WERI-Rb-1 (cell line): ENCODE measurements at regions not wholly inside any gene's neighbourhood (a gene's known extent, or its start where the extent isn't known, plus 50 kb on each side); places are given as distances from the start of the nearest gene placed in this dataset.

Experiments
- DNase-seq: peaks from one replicate; pipeline ENCODE4 v3.0.0-alpha.2; 2020
- H3K27ac ChIP-seq: fragments of 250-450 bp; sonication (Bioruptor Pico); 2 replicates; pipeline ENCODE4 v1.5.1; 2020; ENCODE audit warnings: mild to moderate bottlenecking, moderate library complexity
- H3K27me3 ChIP-seq: fragments of 250-450 bp; sonication (Bioruptor Pico); 2 replicates; pipeline ENCODE4 v1.5.1; 2021; ENCODE audit warnings: mild to moderate bottlenecking, low read depth, moderate library complexity; ENCODE audit not compliant: insufficient read depth, severe bottlenecking
- H3K36me3 ChIP-seq: fragments of 250-450 bp; sonication (Bioruptor Pico); 2 replicates; pipeline ENCODE4 v1.5.1; 2020; ENCODE audit warnings: mild to moderate bottlenecking, moderate library complexity
- H3K4me3 ChIP-seq: 2 replicates; pipeline ENCODE4 v1.5.1; 2011; ENCODE audit warnings: low read depth, mild to moderate bottlenecking, control low read depth, low read length
- H3K9me3 ChIP-seq: fragments of 250-450 bp; sonication (Bioruptor Pico); 2 replicates; pipeline ENCODE4 v1.5.1; 2021; ENCODE audit warnings: mild to moderate bottlenecking, moderate library complexity; ENCODE audit not compliant: severe bottlenecking
- TF ChIP-seq, protein P1 (sequence below): IDR thresholded peaks from 2 replicates; pipeline ENCODE4 v1.5.1; 2011; ENCODE audit warnings: low read depth, mild to moderate bottlenecking, control low read depth, inconsistent platforms, low read length

DNA sequence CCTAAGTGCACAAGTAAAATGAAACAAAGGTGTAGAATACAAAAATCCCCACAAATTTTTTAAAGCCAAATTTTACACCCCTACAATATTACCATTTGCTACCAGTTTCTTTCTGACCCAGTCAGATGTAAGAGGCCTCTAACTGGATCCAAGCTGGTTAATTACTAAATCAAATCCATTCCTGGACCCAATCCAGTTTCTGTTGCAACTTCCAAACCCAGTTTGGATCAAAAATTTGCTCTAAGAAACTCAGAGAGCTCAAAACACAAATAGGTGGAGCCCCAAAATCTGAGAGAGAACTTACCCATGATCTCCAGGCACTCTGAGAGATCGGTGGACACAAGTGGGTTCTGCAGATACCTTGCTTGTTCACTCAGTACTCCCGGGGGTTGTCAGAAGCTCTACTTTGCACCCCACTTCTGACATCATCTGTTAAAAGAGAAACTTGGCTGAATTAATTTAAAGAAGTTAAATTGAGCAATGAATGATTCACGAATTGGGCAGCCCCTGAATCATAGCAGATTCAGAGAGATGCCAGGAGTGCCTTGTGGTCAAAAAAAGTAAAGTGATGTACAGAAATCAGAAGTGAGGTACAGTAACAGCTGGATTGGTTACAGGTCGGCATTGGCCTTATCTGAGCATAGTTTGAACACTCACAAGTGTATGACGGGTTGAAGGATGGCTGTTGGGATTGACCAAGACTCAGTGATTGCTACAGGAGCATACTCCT is 448.0 kb downstream of the KCNT2 start:
- Histone ChIP-seq H3K27ac (no peak overlapping the region), H3K9me3 (no peaks in the 10 kb centered on the region), H3K36me3 (no peaks in the 10 kb centered on the region), H3K27me3 (no peaks in the 10 kb centered on the region), H3K4me3 (no peak overlapping the region)
- DNase-seq, result no peak
- TF ChIP-seq, protein P1, sequence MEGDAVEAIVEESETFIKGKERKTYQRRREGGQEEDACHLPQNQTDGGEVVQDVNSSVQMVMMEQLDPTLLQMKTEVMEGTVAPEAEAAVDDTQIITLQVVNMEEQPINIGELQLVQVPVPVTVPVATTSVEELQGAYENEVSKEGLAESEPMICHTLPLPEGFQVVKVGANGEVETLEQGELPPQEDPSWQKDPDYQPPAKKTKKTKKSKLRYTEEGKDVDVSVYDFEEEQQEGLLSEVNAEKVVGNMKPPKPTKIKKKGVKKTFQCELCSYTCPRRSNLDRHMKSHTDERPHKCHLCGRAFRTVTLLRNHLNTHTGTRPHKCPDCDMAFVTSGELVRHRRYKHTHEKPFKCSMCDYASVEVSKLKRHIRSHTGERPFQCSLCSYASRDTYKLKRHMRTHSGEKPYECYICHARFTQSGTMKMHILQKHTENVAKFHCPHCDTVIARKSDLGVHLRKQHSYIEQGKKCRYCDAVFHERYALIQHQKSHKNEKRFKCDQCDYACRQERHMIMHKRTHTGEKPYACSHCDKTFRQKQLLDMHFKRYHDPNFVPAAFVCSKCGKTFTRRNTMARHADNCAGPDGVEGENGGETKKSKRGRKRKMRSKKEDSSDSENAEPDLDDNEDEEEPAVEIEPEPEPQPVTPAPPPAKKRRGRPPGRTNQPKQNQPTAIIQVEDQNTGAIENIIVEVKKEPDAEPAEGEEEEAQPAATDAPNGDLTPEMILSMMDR, result no peak

DNA sequence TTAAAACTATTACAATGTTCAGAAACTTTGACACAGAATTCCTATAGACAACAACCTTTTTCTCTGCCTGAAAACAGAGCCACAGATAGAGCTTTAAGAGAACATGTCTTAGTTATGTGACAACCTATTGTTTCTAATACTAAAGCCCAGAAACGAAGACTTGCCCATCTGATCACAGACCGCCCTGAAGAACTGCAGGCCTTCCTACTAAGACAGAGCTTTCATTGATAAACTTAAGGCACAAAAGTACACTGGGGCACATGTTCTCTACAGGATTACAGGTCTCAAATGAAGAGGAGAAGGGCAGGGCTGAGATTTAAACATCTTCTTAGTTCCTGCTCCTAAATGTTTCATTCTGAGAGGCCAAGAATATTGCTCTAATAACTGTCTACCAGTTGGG is 452.7 kb downstream of the KCNT2 start:
- Histone ChIP-seq H3K9me3 (no peaks in the 10 kb centered on the region), H3K27me3 (no peaks in the 10 kb centered on the region), H3K4me3 (no peak overlapping the region), H3K36me3 (no peaks in the 10 kb centered on the region), H3K27ac (no peak overlapping the region)
- TF ChIP-seq, protein P1, result no peak
- no peak for DNase-seq

DNA sequence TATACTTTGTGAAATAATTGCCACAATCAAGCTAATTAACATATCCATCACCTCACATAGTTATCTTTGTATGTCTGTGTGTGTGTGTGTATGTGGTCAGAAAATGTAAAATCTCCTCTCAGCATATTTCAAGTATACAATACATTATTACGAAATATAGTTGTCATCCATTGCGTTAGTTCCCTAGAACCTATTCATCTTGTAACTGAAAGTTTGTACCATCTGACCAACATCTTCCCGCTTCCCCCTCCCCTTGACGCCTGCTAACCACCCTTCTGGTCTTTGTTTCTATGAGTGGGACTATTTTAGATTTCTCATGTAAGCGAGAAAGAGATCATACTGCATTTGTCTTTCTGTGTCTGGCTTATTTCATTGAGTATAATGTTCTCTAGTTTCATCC is 455.3 kb downstream of the KCNT2 start:
- Histone ChIP-seq H3K4me3 (no peak overlapping the region), H3K27me3 (no peaks in the 10 kb centered on the region)

DNA sequence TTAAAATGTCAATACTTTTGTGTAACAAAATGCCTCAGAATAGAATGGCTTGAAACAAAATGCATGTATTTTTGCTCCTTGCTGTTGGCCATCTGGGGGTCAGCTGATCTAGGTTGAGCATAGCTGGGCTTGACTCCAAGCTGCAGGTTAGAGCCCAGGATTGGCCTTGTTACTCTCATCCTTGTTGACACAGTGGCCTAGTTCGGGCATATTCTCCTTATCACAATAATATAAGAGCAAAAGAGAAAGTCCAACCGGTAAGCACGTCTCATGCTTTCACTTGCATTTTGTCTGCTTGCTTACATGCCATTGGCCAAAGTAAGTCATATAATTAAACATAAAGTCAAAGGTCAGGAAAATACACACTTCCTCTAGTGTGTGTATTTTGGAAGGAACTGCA is 456.2 kb downstream of the KCNT2 start:
- no peak for DNase-seq
- Histone ChIP-seq H3K9me3 (no peaks in the 10 kb centered on the region), H3K27me3 (no peaks in the 10 kb centered on the region), H3K36me3 (no peaks in the 10 kb centered on the region), H3K4me3 (no peak overlapping the region), H3K27ac (no peak overlapping the region)
- TF ChIP-seq, protein P1, result no peak

More for the DNA sequence above, 455.3 kb downstream of the KCNT2 start:
- H3K9me3 ChIP-seq, result no peaks in the 10 kb centered on the region
- DNase-seq, result no peak
- TF ChIP-seq, protein P1, result no peak
- H3K36me3 ChIP-seq, result no peaks in the 10 kb centered on the region
- H3K27ac ChIP-seq, result no peak overlapping the region

DNA sequence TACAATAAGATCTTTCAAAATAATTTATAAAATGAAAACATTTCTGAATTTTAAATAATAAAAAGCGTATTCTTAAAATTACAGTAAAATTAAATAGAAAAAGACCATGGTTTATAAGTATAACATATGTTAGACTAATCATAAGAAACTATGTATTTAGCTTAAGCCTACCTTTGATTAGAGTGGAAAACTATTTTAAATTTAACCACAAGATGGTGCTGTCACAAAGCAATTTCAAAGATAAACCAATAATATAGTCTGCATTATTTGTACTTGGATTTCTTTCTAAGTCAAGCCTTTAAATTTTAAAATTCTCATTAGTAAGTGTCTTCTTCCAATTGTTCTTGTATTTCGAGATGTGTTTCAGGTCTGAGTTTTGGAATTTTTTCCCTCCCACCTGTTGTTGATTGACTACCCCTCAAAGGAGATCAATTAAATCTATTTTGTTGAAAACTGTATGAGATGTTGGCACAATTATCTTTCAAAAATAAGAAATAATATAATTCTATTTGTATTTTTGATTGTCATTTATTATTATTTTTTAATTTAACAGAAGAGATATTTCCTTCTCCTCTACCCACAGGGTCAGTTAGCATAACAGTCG is 459.8 kb downstream of the KCNT2 start:
- no peaks in the 10 kb centered on the region for H3K36me3 ChIP-seq
- H3K27me3 ChIP-seq, result no peaks in the 10 kb centered on the region
- TF ChIP-seq, protein P1, result peak; percentile 29
- H3K4me3 ChIP-seq, result no peak overlapping the region
- H3K9me3 ChIP-seq, result no peaks in the 10 kb centered on the region
- no peak overlapping the region for H3K27ac ChIP-seq
- no peak for DNase-seq
